Loucy (cell line): ENCODE measurements at regions not wholly inside any gene's neighbourhood (a gene's known extent, or its start where the extent isn't known, plus 50 kb on each side); places are given as distances from the start of the nearest gene placed in this dataset.

ENCODE experiments used
- H2AFZ ChIP-seq: fragments of 200-600 bp; sonication (generic); 2 replicates; pipeline ENCODE4 v1.6.0; 2016; ENCODE audit warnings: antibody characterized with exemption, mild to moderate bottlenecking, low read length, moderate library complexity
- H3F3A ChIP-seq: fragments of 200-600 bp; 2 replicates; pipeline ENCODE4 v1.6.0; 2016; ENCODE audit warnings: antibody characterized with exemption, low read depth, mild to moderate bottlenecking
- H3K27me3 ChIP-seq: fragments of 200-600 bp; sonication (generic); 2 replicates; pipeline ENCODE4 v1.6.1; 2014; ENCODE audit warnings: low read length, mild to moderate bottlenecking; ENCODE audit not compliant: insufficient read depth, poor library complexity, severe bottlenecking
- H3K36me3 ChIP-seq: fragments of 200-600 bp; sonication (generic); 2 replicates; pipeline ENCODE4 v1.6.1; 2016; ENCODE audit warnings: low read length; ENCODE audit not compliant: insufficient read depth
- H3K4me1 ChIP-seq: fragments of 200-600 bp; sonication (generic); 2 replicates; pipeline ENCODE4 v1.5.1; 2014; ENCODE audit warnings: low read length, mild to moderate bottlenecking; ENCODE audit not compliant: insufficient read depth, poor library complexity, severe bottlenecking
- H3K4me2 ChIP-seq: fragments of 200-600 bp; sonication (generic); 2 replicates; pipeline ENCODE4 v1.6.0; 2014; ENCODE audit warnings: antibody characterized with exemption, low read length, low read depth, mild to moderate bottlenecking; ENCODE audit not compliant: poor library complexity, severe bottlenecking
- H3K4me3 ChIP-seq: fragments of 200-600 bp; sonication (generic); 2 replicates; pipeline ENCODE4 v1.5.1; 2014; ENCODE audit warnings: low read length, mild to moderate bottlenecking, mixed read lengths; ENCODE audit not compliant: poor library complexity, severe bottlenecking
- H3K79me2 ChIP-seq: fragments of 200-600 bp; sonication (generic); 2 replicates; pipeline ENCODE4 v1.6.1; 2014; ENCODE audit warnings: low read length; ENCODE audit not compliant: insufficient read depth
- H3K9ac ChIP-seq: fragments of 200-600 bp; sonication (generic); 2 replicates; pipeline ENCODE4 v1.6.0; 2014; ENCODE audit warnings: mild to moderate bottlenecking, low read depth, low read length, moderate library complexity; ENCODE audit not compliant: poor library complexity, severe bottlenecking
- H3K9me2 ChIP-seq: fragments of 200-600 bp; sonication (generic); replicated peaks from 2 replicates; pipeline ENCODE4 v1.6.1; 2016; ENCODE audit warnings: low read depth, low read length, mixed read lengths
- H3K9me3 ChIP-seq: fragments of 200-600 bp; sonication (generic); 2 replicates; pipeline ENCODE4 v1.6.1; 2014; ENCODE audit warnings: mild to moderate bottlenecking, antibody characterized with exemption, low read length, low read depth; ENCODE audit not compliant: insufficient read depth
- H4K20me1 ChIP-seq: fragments of 200-600 bp; sonication (generic); 2 replicates; pipeline ENCODE4 v1.6.0; 2014; ENCODE audit warnings: antibody characterized with exemption, low read length, mild to moderate bottlenecking; ENCODE audit not compliant: insufficient read depth, poor library complexity, severe bottlenecking
- CTCF ChIP-seq: fragments of 200-600 bp; sonication (generic); conservative IDR thresholded peaks from 2 replicates; pipeline ENCODE4 v1.5.1; 2014; ENCODE audit warnings: mild to moderate bottlenecking, antibody characterized with exemption, low read length
- EZH2phosphoT487 ChIP-seq: fragments of 200-600 bp; IDR thresholded peaks from 2 replicates; pipeline ENCODE4 v1.6.1; 2018; ENCODE audit warnings: antibody characterized with exemption, mild to moderate bottlenecking, moderate library complexity, borderline replicate concordance

DNA sequence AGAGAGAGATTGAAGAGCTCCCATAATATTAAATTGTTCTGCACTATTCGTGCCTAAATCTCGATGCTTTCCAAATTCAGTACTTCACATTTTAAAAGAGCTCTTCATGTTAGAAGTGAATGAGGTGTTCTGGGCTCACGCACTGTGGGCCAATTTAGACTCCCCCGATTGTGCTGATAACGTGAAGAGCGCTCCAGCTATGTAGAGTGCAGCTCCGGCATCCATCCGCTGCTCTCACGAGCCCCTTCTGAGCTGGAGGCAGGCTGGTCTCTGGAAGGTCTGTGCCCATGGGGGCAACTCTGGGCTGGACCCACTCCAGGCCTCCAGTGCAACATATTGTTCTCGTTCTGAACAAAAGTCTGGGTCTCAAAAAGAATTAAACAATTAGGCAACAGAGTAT lies 692.6 kb downstream of the VRK1 start:
- no peak overlapping the region for H3K4me3 ChIP-seq
- H2AFZ ChIP-seq: no peak overlapping the region
- no peaks in the 10 kb centered on the region for H3K4me1 ChIP-seq
- no peaks in the 10 kb centered on the region for H4K20me1 ChIP-seq
- no peaks in the 10 kb centered on the region for H3K27me3 ChIP-seq
- H3F3A ChIP-seq: no peaks in the 10 kb centered on the region
- H3K9me2 ChIP-seq: no peaks in the 10 kb centered on the region
- no peaks in the 10 kb centered on the region for H3K36me3 ChIP-seq
- TF ChIP-seq CTCF (no peak), EZH2phosphoT487 (no peak)
- H3K4me2 ChIP-seq: no peak overlapping the region
- no peak overlapping the region for H3K9ac ChIP-seq
- no peaks in the 10 kb centered on the region for H3K9me3 ChIP-seq
- H3K79me2 ChIP-seq: no peaks in the 10 kb centered on the region

GRCh38 chr14:97490521-97491070 lies 693.4 kb downstream of the VRK1 start:
- Histone ChIP-seq H3K4me2 (no peak overlapping the region), H3K79me2 (no peaks in the 10 kb centered on the region), H4K20me1 (no peaks in the 10 kb centered on the region), H3K36me3 (no peaks in the 10 kb centered on the region), H3K9ac (no peak overlapping the region), H3K9me3 (no peaks in the 10 kb centered on the region), H2AFZ (no peak overlapping the region), H3K9me2 (no peaks in the 10 kb centered on the region), H3F3A (no peaks in the 10 kb centered on the region), H3K4me3 (no peak overlapping the region), H3K4me1 (no peaks in the 10 kb centered on the region), H3K27me3 (no peaks in the 10 kb centered on the region)
- no peak for TF ChIP-seq EZH2phosphoT487
- no peak for TF ChIP-seq CTCF

- no peaks in the 10 kb centered on the region for H4K20me1 ChIP-seq
- TF ChIP-seq CTCF (no peak), EZH2phosphoT487 (no peak)
- H3K4me1 ChIP-seq: no peaks in the 10 kb centered on the region
- H2AFZ ChIP-seq: no peak overlapping the region
- no peak overlapping the region for H3K4me2 ChIP-seq
- H3K9me2 ChIP-seq: no peaks in the 10 kb centered on the region
- H3F3A ChIP-seq: no peaks in the 10 kb centered on the region
- H3K79me2 ChIP-seq: no peaks in the 10 kb centered on the region
- H3K36me3 ChIP-seq: no peaks in the 10 kb centered on the region
- H3K4me3 ChIP-seq: no peak overlapping the region
- H3K27me3 ChIP-seq: no peaks in the 10 kb centered on the region
- H3K9ac ChIP-seq: no peak overlapping the region
- no peaks in the 10 kb centered on the region for H3K9me3 ChIP-seq
Observed at GRCh38 chr14:97491697-97492096, 694.5 kb downstream of the VRK1 start.
